HL-60 (cell line): ENCODE measurements at regions not wholly inside any gene's neighbourhood (a gene's known extent, or its start where the extent isn't known, plus 50 kb on each side); places are given as distances from the start of the nearest gene placed in this dataset.

Experiments used
- CTCF ChIP-seq: IDR thresholded peaks from one replicate; pipeline ENCODE4 v1.5.1; 2011; ENCODE audit warnings: low read length, control low read depth, inconsistent platforms; ENCODE audit not compliant: insufficient read depth
- POLR2AphosphoS5 ChIP-seq: IDR thresholded peaks from 2 replicates; pipeline ENCODE4 v1.6.1; 2012; ENCODE audit warnings: low read depth
- REST ChIP-seq: IDR thresholded peaks from 2 replicates; pipeline ENCODE4 v1.6.1; 2012; ENCODE audit warnings: low read depth; ENCODE audit not compliant: insufficient replicate concordance
- SPI1 ChIP-seq: IDR thresholded peaks from 2 replicates; pipeline ENCODE4 v1.6.1; 2012; ENCODE audit warnings: low read depth, mild to moderate bottlenecking, borderline replicate concordance

- no peak for TF ChIP-seq CTCF
- no peak for TF ChIP-seq POLR2AphosphoS5
- TF ChIP-seq REST = no peak
- TF ChIP-seq SPI1 = no peak
Measured at GRCh38 chr16:59424714-59425273, 690.7 kb upstream of the GOT2 start.
